ENCODE measurements at regions not wholly inside any gene's neighbourhood (a gene's known extent, or its start where the extent isn't known, plus 50 kb on each side); places are given as distances from the start of the nearest gene placed in this dataset.
"Not testable (repeated sequence)": the region's sequence is repeated elsewhere in the genome, so short reads cannot be mapped to it uniquely, and the experiment has no call there.

GRCh38 chr7:54898659-54899340, 120.0 kb upstream of the EGFR start:
- no peak for DNase-seq

GRCh38 chr7:54901840-54902239, 117.0 kb upstream of the EGFR start:
- no peak for DNase-seq

- DNase-seq = no peak
These were observed 114.7 kb upstream of the EGFR start for GRCh38 chr7:54904130-54904529.

- no peak for DNase-seq
These were observed 113.8 kb upstream of the EGFR start for GRCh38 chr7:54904986-54905385.

- DNase-seq = no peak
These were observed 111.9 kb upstream of the EGFR start for GRCh38 chr7:54906963-54907362.

GRCh38 chr7:54907981-54908380, 110.8 kb upstream of the EGFR start:
- DNase-seq = no peak

GRCh38 chr7:54908760-54909438, 109.9 kb upstream of the EGFR start:
- no peak for DNase-seq

GRCh38 chr7:54915870-54916598, 102.8 kb upstream of the EGFR start:
- no peak for DNase-seq

GRCh38 chr7:54917613-54918391, 101.0 kb upstream of the EGFR start:
- no peak for DNase-seq

GRCh38 chr7:54921116-54921515, 97.7 kb upstream of the EGFR start:
- no peak for DNase-seq

- no peak for DNase-seq
These were observed 87.3 kb upstream of the EGFR start for GRCh38 chr7:54931532-54931931.

- DNase-seq = peak; percentile 60 to 67
These were observed 85.8 kb upstream of the EGFR start for GRCh38 chr7:54932818-54933543.

- peak in 1 of 2 donors; percentile 30 for DNase-seq
These were observed 85.2 kb upstream of the EGFR start for GRCh38 chr7:54933643-54934042.

- DNase-seq = no peak
These were observed 78.1 kb upstream of the EGFR start for GRCh38 chr7:54940748-54941147.

- DNase-seq = peak; percentile 41 to 47
These were observed 74.6 kb upstream of the EGFR start for GRCh38 chr7:54944179-54944578.

GRCh38 chr7:54946271-54946670, 72.5 kb upstream of the EGFR start:
- no peak for DNase-seq

GRCh38 chr7:54946764-54947163, 72.1 kb upstream of the EGFR start:
- DNase-seq = no peak

- no peak for DNase-seq
These were observed 71.6 kb upstream of the EGFR start for GRCh38 chr7:54947266-54947665.

- not testable (repeated sequence) for DNase-seq
These were observed 69.3 kb upstream of the EGFR start for GRCh38 chr7:54949514-54949913.

- no peak for DNase-seq
These were observed 63.5 kb upstream of the EGFR start for GRCh38 chr7:54955296-54955695.

- no peak for DNase-seq
These were observed 63.0 kb upstream of the EGFR start for GRCh38 chr7:54955696-54956420.
